ENCODE measurements at regions not wholly inside any gene's neighbourhood (a gene's known extent, or its start where the extent isn't known, plus 50 kb on each side); places are given as distances from the start of the nearest gene placed in this dataset.

DNA sequence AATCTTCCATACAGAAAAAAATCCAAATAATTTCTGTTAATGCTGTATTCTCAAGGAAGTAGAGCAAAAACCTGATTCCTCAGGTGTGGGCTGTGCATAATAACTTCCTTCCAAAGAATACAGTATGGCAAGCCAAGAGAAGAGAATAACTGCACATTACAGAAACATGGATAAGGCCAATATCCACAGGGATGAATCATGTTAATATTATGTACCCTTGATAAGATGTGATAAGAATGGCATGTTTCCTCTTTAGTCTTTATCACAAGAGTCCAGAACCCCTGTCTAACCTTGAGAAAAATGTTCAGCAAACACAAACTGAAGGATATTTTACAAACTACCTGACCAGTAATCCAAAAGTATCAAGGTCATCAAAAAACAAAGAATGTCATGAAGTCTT is 795.8 kb downstream of the SEMA5A start:
- H3K36me3 ChIP-seq (ENCODE audit: control insufficient read depth, insufficient read depth, low read length), result no peaks in the 10 kb centered on the region
- H3K4me3 ChIP-seq (ENCODE audit: low read length), result no peak overlapping the region
- H3K27ac ChIP-seq (ENCODE audit: low read length), result no peak overlapping the region
- H3K27me3 ChIP-seq (ENCODE audit: control insufficient read depth, insufficient read depth, low read length), result no peaks in the 10 kb centered on the region
- 0 out of 2 replicates have a peak, but pooled peaks cover 1% of the 10 kb centered on the region for H3K4me1 ChIP-seq (ENCODE audit: control insufficient read depth, insufficient read depth, low read length)
- H3K9me3 ChIP-seq (ENCODE audit: control insufficient read depth, insufficient read depth, low read length), result no peaks in the 10 kb centered on the region
- no peak for DNase-seq (ENCODE audit: low read depth, low spot score)

DNA sequence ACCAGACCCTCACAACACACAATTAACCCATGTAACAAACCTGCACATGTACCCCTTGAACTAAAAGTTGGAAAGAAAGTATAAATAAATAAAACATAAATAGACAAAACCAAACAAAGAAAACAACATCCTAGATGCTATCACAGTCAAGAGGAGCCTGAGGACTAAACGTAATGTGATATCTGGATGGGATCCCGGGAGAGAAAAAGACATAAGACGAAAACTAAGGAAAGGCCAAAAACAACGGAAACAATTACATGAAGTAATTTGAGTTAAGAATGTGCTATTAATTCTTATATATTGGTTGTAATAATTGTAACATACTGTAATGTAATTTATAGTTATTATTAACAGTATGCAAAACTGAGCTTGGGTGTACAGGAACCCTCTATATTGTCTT is 793.9 kb downstream of the SEMA5A start:
- no peaks in the 10 kb centered on the region for H3K27me3 ChIP-seq (ENCODE audit: control insufficient read depth, insufficient read depth, low read length)
- DNase-seq (ENCODE audit: low read depth, low spot score), result no peak
- WGBS (ENCODE audit: insufficient coverage, insufficient read length), result no CpG with 5 or more reads among the region's 4 CpGs
- 0 out of 2 replicates have a peak, but pooled peaks cover 1% of the 10 kb centered on the region for H3K4me1 ChIP-seq (ENCODE audit: control insufficient read depth, insufficient read depth, low read length)
- H3K27ac ChIP-seq (ENCODE audit: low read length), result no peak overlapping the region
- no peaks in the 10 kb centered on the region for H3K9me3 ChIP-seq (ENCODE audit: control insufficient read depth, insufficient read depth, low read length)
- H3K36me3 ChIP-seq (ENCODE audit: control insufficient read depth, insufficient read depth, low read length), result no peaks in the 10 kb centered on the region
- H3K4me3 ChIP-seq (ENCODE audit: low read length), result no peak overlapping the region

- no peak overlapping the region for H3K4me3 ChIP-seq (ENCODE audit: low read length)
- DNase-seq (ENCODE audit: low read depth, low spot score), result no peak
- WGBS (ENCODE audit: insufficient coverage, insufficient read length), result no CpG with 5 or more reads among the region's 1 CpG
- H3K4me1 ChIP-seq (ENCODE audit: control insufficient read depth, insufficient read depth, low read length), result 0 out of 2 replicates have a peak, but pooled peaks cover 1% of the 10 kb centered on the region
- H3K9me3 ChIP-seq (ENCODE audit: control insufficient read depth, insufficient read depth, low read length), result no peaks in the 10 kb centered on the region
- H3K27ac ChIP-seq (ENCODE audit: low read length), result no peak overlapping the region
- H3K36me3 ChIP-seq (ENCODE audit: control insufficient read depth, insufficient read depth, low read length), result no peaks in the 10 kb centered on the region
- H3K27me3 ChIP-seq (ENCODE audit: control insufficient read depth, insufficient read depth, low read length), result no peaks in the 10 kb centered on the region
Observed at GRCh38 chr5:8752595-8752994, 793.3 kb downstream of the SEMA5A start.

DNA sequence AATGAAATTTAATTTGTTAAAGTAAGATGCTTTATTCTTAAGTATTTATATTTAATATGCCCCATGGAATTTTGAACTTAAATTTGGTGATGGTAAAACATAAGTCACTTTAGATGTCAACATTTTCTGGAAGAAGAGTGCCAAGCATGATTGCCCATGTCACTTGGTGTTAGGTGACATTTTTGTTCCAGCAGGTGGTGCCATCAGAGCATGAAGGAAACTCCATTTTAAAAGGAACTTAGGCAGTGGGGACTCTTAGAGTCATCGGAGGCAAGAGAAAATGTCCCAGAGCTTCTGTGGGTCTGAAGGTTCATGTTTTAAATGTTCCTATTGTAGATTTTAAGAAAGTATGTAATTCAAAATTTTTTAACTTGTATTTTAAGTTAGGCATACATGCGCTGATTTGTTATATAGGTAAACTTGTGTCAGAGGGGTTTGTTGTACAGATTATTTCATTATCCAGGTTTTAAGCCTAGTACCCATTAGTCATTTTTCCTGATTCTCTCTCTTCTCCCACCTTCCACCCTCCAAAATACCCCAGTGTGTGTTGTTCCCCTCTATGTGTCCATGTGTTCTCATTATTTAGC is 789.3 kb downstream of the SEMA5A start:
- Histone ChIP-seq H3K4me1 (ENCODE audit: control insufficient read depth, insufficient read depth, low read length) (0 out of 2 replicates have a peak, but pooled peaks cover 1% of the 10 kb centered on the region), H3K27me3 (ENCODE audit: control insufficient read depth, insufficient read depth, low read length) (no peaks in the 10 kb centered on the region), H3K9me3 (ENCODE audit: control insufficient read depth, insufficient read depth, low read length) (peaks cover 2% of the 10 kb centered on the region), H3K36me3 (ENCODE audit: control insufficient read depth, insufficient read depth, low read length) (no peaks in the 10 kb centered on the region), H3K27ac (ENCODE audit: low read length) (no peak overlapping the region), H3K4me3 (ENCODE audit: low read length) (no peak overlapping the region)
- peak; percentile 13 for DNase-seq (ENCODE audit: low read depth, low spot score)
- no CpG with 5 or more reads among the region's 2 CpGs for WGBS (ENCODE audit: insufficient coverage, insufficient read length)

GRCh38 chr5:8765886-8766285 is 780.0 kb downstream of the SEMA5A start:
- no peak for DNase-seq (ENCODE audit: low read depth, low spot score)
- H3K27me3 ChIP-seq (ENCODE audit: control insufficient read depth, insufficient read depth, low read length), result no peaks in the 10 kb centered on the region
- H3K4me1 ChIP-seq (ENCODE audit: control insufficient read depth, insufficient read depth, low read length), result no peaks in the 10 kb centered on the region
- no peaks in the 10 kb centered on the region for H3K9me3 ChIP-seq (ENCODE audit: control insufficient read depth, insufficient read depth, low read length)
- no peak overlapping the region for H3K27ac ChIP-seq (ENCODE audit: low read length)
- WGBS (ENCODE audit: insufficient coverage, insufficient read length), result no CpG with 5 or more reads among the region's 3 CpGs
- no peak overlapping the region for H3K4me3 ChIP-seq (ENCODE audit: low read length)
- H3K36me3 ChIP-seq (ENCODE audit: control insufficient read depth, insufficient read depth, low read length), result no peaks in the 10 kb centered on the region

DNA sequence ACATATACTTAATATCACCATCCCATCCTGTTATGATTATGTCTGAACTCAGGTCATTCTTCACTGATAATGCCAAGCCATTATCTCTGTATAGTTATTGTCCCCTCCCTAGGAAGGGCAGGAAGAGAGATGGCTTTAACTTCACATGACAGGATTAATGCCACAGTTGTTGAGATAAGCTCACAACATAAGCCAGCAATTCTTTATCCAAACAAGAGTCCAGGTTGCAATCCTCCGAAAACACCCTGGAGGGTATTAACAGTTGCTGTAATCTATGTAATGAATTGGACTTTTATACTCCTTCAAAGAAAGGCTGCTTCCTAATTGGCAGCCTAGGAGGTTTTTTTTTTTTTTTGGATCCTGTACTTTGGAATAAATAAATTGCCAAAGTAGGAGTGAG is 779.4 kb downstream of the SEMA5A start:
- Histone ChIP-seq H3K36me3 (ENCODE audit: control insufficient read depth, insufficient read depth, low read length) (no peaks in the 10 kb centered on the region), H3K4me3 (ENCODE audit: low read length) (no peak overlapping the region), H3K4me1 (ENCODE audit: control insufficient read depth, insufficient read depth, low read length) (no peaks in the 10 kb centered on the region), H3K9me3 (ENCODE audit: control insufficient read depth, insufficient read depth, low read length) (no peaks in the 10 kb centered on the region), H3K27me3 (ENCODE audit: control insufficient read depth, insufficient read depth, low read length) (no peaks in the 10 kb centered on the region), H3K27ac (ENCODE audit: low read length) (no peak overlapping the region)
- WGBS (ENCODE audit: insufficient coverage, insufficient read length), result no CpG with 5 or more reads among the region's 1 CpG
- DNase-seq (ENCODE audit: low read depth, low spot score), result no peak

DNA sequence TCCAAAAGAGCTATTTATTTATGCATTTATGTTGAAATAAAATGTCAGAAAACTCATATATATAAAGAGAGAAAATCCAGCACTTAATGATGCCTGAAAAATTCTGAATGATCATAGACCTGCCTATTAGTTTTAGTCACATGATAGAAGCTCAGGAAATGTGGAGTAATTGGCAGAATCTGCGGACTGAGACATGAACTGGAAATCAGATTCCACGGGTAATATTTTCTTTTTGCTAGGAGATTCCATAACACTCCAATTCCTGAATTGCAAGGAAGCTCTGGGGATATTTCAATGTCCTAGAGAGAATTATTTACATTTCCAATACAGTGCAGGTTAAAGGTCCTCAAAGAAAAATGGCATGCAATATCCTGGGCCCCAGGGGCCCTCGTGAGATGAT is 778.8 kb downstream of the SEMA5A start:
- no peaks in the 10 kb centered on the region for H3K36me3 ChIP-seq (ENCODE audit: control insufficient read depth, insufficient read depth, low read length)
- no CpG with 5 or more reads among the region's 3 CpGs for WGBS (ENCODE audit: insufficient coverage, insufficient read length)
- H3K9me3 ChIP-seq (ENCODE audit: control insufficient read depth, insufficient read depth, low read length), result no peaks in the 10 kb centered on the region
- H3K27ac ChIP-seq (ENCODE audit: low read length), result no peak overlapping the region
- H3K4me3 ChIP-seq (ENCODE audit: low read length), result no peak overlapping the region
- DNase-seq (ENCODE audit: low read depth, low spot score), result no peak
- no peaks in the 10 kb centered on the region for H3K4me1 ChIP-seq (ENCODE audit: control insufficient read depth, insufficient read depth, low read length)
- no peaks in the 10 kb centered on the region for H3K27me3 ChIP-seq (ENCODE audit: control insufficient read depth, insufficient read depth, low read length)

- WGBS (ENCODE audit: insufficient coverage, insufficient read length), result no CpG with 5 or more reads among the region's 3 CpGs
- no peaks in the 10 kb centered on the region for H3K9me3 ChIP-seq (ENCODE audit: control insufficient read depth, insufficient read depth, low read length)
- no peak overlapping the region for H3K4me3 ChIP-seq (ENCODE audit: low read length)
- no peak for DNase-seq (ENCODE audit: low read depth, low spot score)
- no peaks in the 10 kb centered on the region for H3K27me3 ChIP-seq (ENCODE audit: control insufficient read depth, insufficient read depth, low read length)
- H3K36me3 ChIP-seq (ENCODE audit: control insufficient read depth, insufficient read depth, low read length), result no peaks in the 10 kb centered on the region
- H3K4me1 ChIP-seq (ENCODE audit: control insufficient read depth, insufficient read depth, low read length), result no peaks in the 10 kb centered on the region
- no peak overlapping the region for H3K27ac ChIP-seq (ENCODE audit: low read length)
Observed at GRCh38 chr5:8767746-8768145, 778.1 kb downstream of the SEMA5A start.

- no CpG with 5 or more reads among the region's 3 CpGs for WGBS (ENCODE audit: insufficient coverage, insufficient read length)
- Histone ChIP-seq H3K27ac (ENCODE audit: low read length) (no peak overlapping the region), H3K9me3 (ENCODE audit: control insufficient read depth, insufficient read depth, low read length) (no peaks in the 10 kb centered on the region)
Observed at GRCh38 chr5:8769631-8770030, 776.2 kb downstream of the SEMA5A start.

GRCh38 chr5:8770431-8770830 is 775.4 kb downstream of the SEMA5A start:
- no peaks in the 10 kb centered on the region for H3K36me3 ChIP-seq (ENCODE audit: control insufficient read depth, insufficient read depth, low read length)
- no peaks in the 10 kb centered on the region for H3K27me3 ChIP-seq (ENCODE audit: control insufficient read depth, insufficient read depth, low read length)
- H3K4me1 ChIP-seq (ENCODE audit: control insufficient read depth, insufficient read depth, low read length), result no peaks in the 10 kb centered on the region
- no peak overlapping the region for H3K27ac ChIP-seq (ENCODE audit: low read length)
- no peak overlapping the region for H3K4me3 ChIP-seq (ENCODE audit: low read length)
- H3K9me3 ChIP-seq (ENCODE audit: control insufficient read depth, insufficient read depth, low read length), result no peaks in the 10 kb centered on the region
- DNase-seq (ENCODE audit: low read depth, low spot score), result no peak
- WGBS (ENCODE audit: insufficient coverage, insufficient read length), result no CpG with 5 or more reads among the region's 3 CpGs

More at GRCh38 chr5:8769631-8770030, 776.2 kb downstream of the SEMA5A start:
- DNase-seq (ENCODE audit: low read depth, low spot score), result no peak
- Histone ChIP-seq H3K27me3 (ENCODE audit: control insufficient read depth, insufficient read depth, low read length) (no peaks in the 10 kb centered on the region), H3K36me3 (ENCODE audit: control insufficient read depth, insufficient read depth, low read length) (no peaks in the 10 kb centered on the region), H3K4me3 (ENCODE audit: low read length) (no peak overlapping the region), H3K4me1 (ENCODE audit: control insufficient read depth, insufficient read depth, low read length) (no peaks in the 10 kb centered on the region)

- Histone ChIP-seq H3K4me3 (ENCODE audit: low read length) (no peak overlapping the region), H3K4me1 (ENCODE audit: control insufficient read depth, insufficient read depth, low read length) (0 out of 2 replicates have a peak, but pooled peaks cover 1% of the 10 kb centered on the region), H3K9me3 (ENCODE audit: control insufficient read depth, insufficient read depth, low read length) (no peaks in the 10 kb centered on the region), H3K27me3 (ENCODE audit: control insufficient read depth, insufficient read depth, low read length) (no peaks in the 10 kb centered on the region), H3K27ac (ENCODE audit: low read length) (no peak overlapping the region), H3K36me3 (ENCODE audit: control insufficient read depth, insufficient read depth, low read length) (no peaks in the 10 kb centered on the region)
- DNase-seq (ENCODE audit: low read depth, low spot score), result no peak
- WGBS (ENCODE audit: insufficient coverage, insufficient read length), result no CpG with 5 or more reads among the region's 5 CpGs
Observed at GRCh38 chr5:8773046-8773615, 772.7 kb downstream of the SEMA5A start.

All from iPS DF 6.9 (cell line).